ENCODE measurements at regions not wholly inside any gene's neighbourhood (a gene's known extent, or its start where the extent isn't known, plus 50 kb on each side); places are given as distances from the start of the nearest gene placed in this dataset.
"Not testable (repeated sequence)": the region's sequence is repeated elsewhere in the genome, so short reads cannot be mapped to it uniquely, and the experiment has no call there.

- Histone ChIP-seq H3K27me3 (no peaks in the 10 kb centered on the region), H3K27ac (peak overlapping the region; percentile 26), H3K4me1 (ENCODE audit: low read depth) (peaks cover 10% of the 10 kb centered on the region), H3K9me3 (ENCODE audit: low read depth) (no peaks in the 10 kb centered on the region), H3K36me3 (no peaks in the 10 kb centered on the region), H3K4me3 (no peak overlapping the region)
- no peak for DNase-seq (ENCODE audit: low read depth in 1 of 2, low spot score in 1 of 2)
- no peak for TF ChIP-seq CTCF (IDR thresholded peaks at IDR 0.05; ENCODE audit: low read depth, low read length)
Measured at GRCh38 chr10:78342827-78343653, 309.4 kb downstream of the RPS24 start.

GRCh38 chr10:78344257-78344656 lies 310.6 kb downstream of the RPS24 start:
- H3K27me3 ChIP-seq; H3K4me3 ChIP-seq; H3K9me3 ChIP-seq (ENCODE audit: low read depth); DNase-seq (ENCODE audit: low read depth in 1 of 2, low spot score in 1 of 2); H3K4me1 ChIP-seq (ENCODE audit: low read depth); H3K27ac ChIP-seq; H3K36me3 ChIP-seq: not testable (repeated sequence)

GRCh38 chr10:78345515-78345914 lies 311.9 kb downstream of the RPS24 start:
- H3K4me3 ChIP-seq; H3K36me3 ChIP-seq; H3K4me1 ChIP-seq (ENCODE audit: low read depth); H3K9me3 ChIP-seq (ENCODE audit: low read depth); H3K27me3 ChIP-seq; H3K27ac ChIP-seq; DNase-seq (ENCODE audit: low read depth in 1 of 2, low spot score in 1 of 2): not testable (repeated sequence)

- no peak overlapping the region for H3K27ac ChIP-seq
- peaks cover 10% of the 10 kb centered on the region for H3K4me1 ChIP-seq (ENCODE audit: low read depth)
- no peak for DNase-seq (ENCODE audit: low read depth in 1 of 2, low spot score in 1 of 2)
- TF ChIP-seq CTCF (IDR thresholded peaks at IDR 0.05; ENCODE audit: low read depth, low read length), result no peak
- no peak overlapping the region for H3K4me3 ChIP-seq
- no peaks in the 10 kb centered on the region for H3K27me3 ChIP-seq
- no peaks in the 10 kb centered on the region for H3K9me3 ChIP-seq (ENCODE audit: low read depth)
- H3K36me3 ChIP-seq, result no peaks in the 10 kb centered on the region
Measured at GRCh38 chr10:78346721-78347120, 313.1 kb downstream of the RPS24 start.

GRCh38 chr10:78348411-78349164 lies 314.9 kb downstream of the RPS24 start:
- Histone ChIP-seq H3K4me1 (ENCODE audit: low read depth) (no peaks in the 10 kb centered on the region), H3K27me3 (no peaks in the 10 kb centered on the region), H3K4me3 (no peak overlapping the region), H3K36me3 (no peaks in the 10 kb centered on the region), H3K9me3 (ENCODE audit: low read depth) (no peaks in the 10 kb centered on the region), H3K27ac (no peak overlapping the region)
- DNase-seq (ENCODE audit: low read depth in 1 of 2, low spot score in 1 of 2), result no peak
- no peak for TF ChIP-seq CTCF (IDR thresholded peaks at IDR 0.05; ENCODE audit: low read depth, low read length)

GRCh38 chr10:78349165-78349516 lies 315.5 kb downstream of the RPS24 start:
- no peaks in the 10 kb centered on the region for H3K27me3 ChIP-seq
- H3K4me3 ChIP-seq, result no peak overlapping the region
- H3K27ac ChIP-seq, result no peak overlapping the region
- no peak for TF ChIP-seq CTCF (IDR thresholded peaks at IDR 0.05; ENCODE audit: low read depth, low read length)
- H3K9me3 ChIP-seq (ENCODE audit: low read depth), result no peaks in the 10 kb centered on the region
- no peaks in the 10 kb centered on the region for H3K4me1 ChIP-seq (ENCODE audit: low read depth)
- DNase-seq (ENCODE audit: low read depth in 1 of 2, low spot score in 1 of 2), result no peak
- no peaks in the 10 kb centered on the region for H3K36me3 ChIP-seq

Data from cardiac muscle cell (in vitro differentiated cells and primary cell).